Neural progenitor cell (in vitro differentiated cells): ENCODE measurements at regions not wholly inside any gene's neighbourhood (a gene's known extent, or its start where the extent isn't known, plus 50 kb on each side); places are given as distances from the start of the nearest gene placed in this dataset.

Experiments used
- EZH2 ChIP-seq: fragments of 200-600 bp; sonication (generic); IDR thresholded peaks from 2 replicates; pipeline ENCODE4 v1.6.1; 2017; ENCODE audit warnings: antibody characterized with exemption, mild to moderate bottlenecking, moderate library complexity
- EZH2phosphoT487 ChIP-seq: fragments of 200-600 bp; sonication (generic); IDR thresholded peaks from 2 replicates; pipeline ENCODE4 v1.6.1; 2017; ENCODE audit warnings: antibody characterized with exemption
- TF ChIP-seq, protein P1 (sequence below): fragments of 200-600 bp; sonication (generic); IDR thresholded peaks from 2 replicates; pipeline ENCODE4 v1.5.1; 2017; ENCODE audit warnings: antibody characterized with exemption, mild to moderate bottlenecking

- TF ChIP-seq, protein P1, sequence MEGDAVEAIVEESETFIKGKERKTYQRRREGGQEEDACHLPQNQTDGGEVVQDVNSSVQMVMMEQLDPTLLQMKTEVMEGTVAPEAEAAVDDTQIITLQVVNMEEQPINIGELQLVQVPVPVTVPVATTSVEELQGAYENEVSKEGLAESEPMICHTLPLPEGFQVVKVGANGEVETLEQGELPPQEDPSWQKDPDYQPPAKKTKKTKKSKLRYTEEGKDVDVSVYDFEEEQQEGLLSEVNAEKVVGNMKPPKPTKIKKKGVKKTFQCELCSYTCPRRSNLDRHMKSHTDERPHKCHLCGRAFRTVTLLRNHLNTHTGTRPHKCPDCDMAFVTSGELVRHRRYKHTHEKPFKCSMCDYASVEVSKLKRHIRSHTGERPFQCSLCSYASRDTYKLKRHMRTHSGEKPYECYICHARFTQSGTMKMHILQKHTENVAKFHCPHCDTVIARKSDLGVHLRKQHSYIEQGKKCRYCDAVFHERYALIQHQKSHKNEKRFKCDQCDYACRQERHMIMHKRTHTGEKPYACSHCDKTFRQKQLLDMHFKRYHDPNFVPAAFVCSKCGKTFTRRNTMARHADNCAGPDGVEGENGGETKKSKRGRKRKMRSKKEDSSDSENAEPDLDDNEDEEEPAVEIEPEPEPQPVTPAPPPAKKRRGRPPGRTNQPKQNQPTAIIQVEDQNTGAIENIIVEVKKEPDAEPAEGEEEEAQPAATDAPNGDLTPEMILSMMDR = no peak
- TF ChIP-seq EZH2 (no peak), EZH2phosphoT487 (no peak)
Measured at GRCh38 chr12:41907021-41907420, 237.7 kb downstream of the GXYLT1 start.
